HG02571 (cell line): ENCODE measurements at regions not wholly inside any gene's neighbourhood (a gene's known extent, or its start where the extent isn't known, plus 50 kb on each side); places are given as distances from the start of the nearest gene placed in this dataset.
"Not testable (repeated sequence)": the region's sequence is repeated elsewhere in the genome, so short reads cannot be mapped to it uniquely, and the experiment has no call there.

Experiments
- ATAC-seq: cut with Tn5 transposase; IDR thresholded peaks from one replicate; pipeline ENCODE4 v1.9.1; 2021; ENCODE audit warnings: mild to moderate bottlenecking, moderate library complexity; ENCODE audit not compliant: unreplicated experiment

GRCh38 chr4:186775902-186776301 is 52.2 kb upstream of the FAT1 start:
- ATAC-seq = no peak

- no peak for ATAC-seq
Observed at GRCh38 chr4:186778134-186778533, 54.5 kb upstream of the FAT1 start.

DNA sequence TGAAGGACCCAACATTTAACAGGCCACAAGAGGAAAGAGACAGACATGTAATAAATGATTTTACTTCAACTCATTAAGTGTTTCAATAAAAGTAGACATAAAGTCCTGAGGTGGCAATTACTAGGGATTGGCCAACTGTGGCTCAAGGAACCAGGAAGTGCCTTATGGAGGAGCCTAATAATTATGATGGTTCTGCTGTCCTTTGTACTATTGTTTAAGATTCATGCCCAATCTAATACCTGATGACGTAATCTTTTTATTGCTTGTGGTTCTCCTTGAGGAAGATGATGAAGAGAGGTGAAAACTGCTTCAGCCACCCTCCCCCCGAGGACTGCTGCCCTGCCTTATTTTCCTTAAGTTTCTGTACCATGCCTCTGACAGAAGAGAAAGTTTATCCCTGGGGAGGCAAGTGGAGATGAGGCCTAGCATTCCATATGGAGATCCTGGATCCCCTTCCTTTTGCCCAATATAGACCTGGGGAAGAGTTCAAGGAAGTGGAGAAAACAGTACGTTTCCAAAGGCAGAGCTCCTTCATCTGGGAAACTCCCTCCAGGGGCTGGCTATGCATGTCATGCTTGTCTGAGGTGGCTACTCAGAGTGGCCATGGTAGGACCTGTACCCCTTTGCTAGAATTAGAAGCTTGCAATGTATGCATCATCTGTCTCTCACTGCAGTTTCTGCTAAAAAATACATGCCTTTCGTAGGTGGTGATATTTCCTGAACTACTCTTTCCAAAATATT is 56.8 kb upstream of the FAT1 start:
- no peak for ATAC-seq

DNA sequence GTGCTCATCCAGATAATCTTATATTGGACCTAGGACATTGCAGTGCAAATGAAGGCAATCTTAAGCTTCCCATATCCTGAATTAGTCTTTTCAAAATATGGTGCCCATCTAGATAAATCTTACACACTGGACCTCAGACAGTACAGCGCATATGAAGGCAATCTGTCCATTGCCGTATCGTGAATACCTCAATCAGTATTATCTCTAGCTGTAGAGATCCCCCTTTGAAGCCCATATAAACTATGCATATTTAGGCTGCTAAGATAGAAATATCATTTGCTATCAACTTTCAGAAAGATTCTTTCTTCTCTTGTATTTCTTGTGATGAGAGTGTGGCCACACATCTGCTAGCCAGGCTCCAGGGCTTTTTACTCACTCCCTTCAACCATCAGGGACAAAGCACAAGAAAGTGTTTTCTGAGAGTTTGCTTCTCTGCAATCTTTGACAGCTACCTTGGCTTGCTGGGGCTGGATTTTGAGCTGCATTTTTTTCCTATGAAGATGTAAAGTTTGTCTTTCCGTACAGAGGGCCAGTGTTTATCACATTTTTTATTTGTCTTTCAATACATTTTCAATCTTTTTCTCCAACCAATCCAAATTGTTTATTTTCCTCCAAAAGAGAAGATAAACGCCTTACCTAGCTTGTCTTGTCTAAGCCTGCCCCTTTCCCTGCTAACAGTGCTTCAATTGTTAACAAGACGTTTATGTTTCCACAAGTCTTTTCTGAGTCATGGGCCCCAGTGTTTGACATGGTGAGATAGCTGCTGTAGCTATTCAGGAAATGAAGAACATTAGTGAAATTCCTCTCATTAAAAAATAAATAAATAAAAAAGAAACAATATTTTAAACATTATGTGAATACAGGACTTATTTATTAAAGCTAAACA is 57.6 kb upstream of the FAT1 start:
- no peak for ATAC-seq

- ATAC-seq = no peak
Observed at GRCh38 chr4:186782302-186782701, 58.6 kb upstream of the FAT1 start.

DNA sequence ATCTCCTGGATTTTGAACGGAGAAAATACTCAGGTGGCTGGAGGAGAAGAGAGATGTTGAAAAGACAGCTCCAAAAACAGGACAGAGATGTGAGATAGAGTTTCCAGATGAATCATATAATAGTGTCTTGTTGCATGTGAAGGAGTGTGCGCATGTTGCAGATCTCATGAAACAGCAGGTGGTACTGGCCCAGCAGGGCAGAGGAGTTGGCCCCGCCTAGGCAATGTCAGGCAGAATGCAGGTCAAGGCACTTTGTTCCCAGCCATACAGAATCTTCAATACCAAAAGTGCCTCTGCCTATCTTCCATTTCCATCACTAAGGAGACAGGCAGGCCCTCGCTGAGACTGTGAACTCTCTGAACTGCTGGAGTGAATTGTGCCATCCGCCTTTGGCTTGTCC is 63.9 kb upstream of the FAT1 start:
- no peak for ATAC-seq

GRCh38 chr4:186789651-186790050 is 66.0 kb upstream of the FAT1 start:
- no peak for ATAC-seq

DNA sequence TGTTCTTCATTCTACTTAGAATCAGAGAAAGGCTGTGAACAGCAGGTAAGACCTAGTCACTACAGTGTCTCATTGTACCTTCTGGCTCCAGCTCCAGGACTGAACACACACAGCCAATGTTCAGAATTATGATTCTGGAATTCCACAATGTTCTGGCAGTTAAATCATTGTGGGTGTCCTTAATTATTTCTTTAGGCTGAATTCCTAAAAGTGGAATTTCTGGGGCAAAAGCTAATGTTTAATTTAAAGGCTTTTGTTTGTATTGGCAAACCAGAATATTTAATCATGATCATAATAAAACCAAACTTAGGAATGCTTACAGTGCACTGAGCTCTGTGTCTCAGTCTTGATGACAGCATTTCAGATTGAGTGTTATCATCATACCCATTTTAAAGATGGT is 67.0 kb upstream of the FAT1 start:
- ATAC-seq = no peak

DNA sequence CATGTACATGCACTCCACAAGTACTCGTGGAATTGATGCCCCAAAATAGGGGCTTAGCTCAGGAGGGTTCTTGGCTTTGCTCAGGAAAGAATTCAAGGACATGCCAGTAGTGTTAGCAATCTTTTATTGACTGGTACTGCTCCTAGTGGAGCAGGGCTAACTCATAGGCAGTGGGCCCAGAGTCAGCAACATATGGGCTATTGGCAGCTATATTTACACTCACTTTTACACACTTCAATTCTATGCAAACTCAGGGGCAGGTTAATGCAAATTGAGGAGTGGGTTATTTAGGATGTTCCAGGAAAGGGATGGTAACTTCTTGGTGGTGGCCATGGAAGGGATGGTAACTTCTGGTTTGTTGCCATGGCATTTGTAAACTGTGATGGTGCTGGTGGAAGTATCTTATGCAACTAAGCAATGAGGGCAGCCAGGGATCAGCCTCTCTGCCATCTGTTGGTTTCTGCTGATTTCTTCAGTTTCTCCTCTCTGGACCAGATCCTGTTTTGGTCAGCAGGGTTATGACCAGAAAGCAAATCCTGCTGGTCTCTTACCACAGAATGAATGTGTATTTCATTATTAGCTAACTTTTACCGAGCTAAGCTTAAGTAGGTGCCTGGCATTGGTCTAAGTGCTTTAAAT is 69.2 kb upstream of the FAT1 start:
- no peak for ATAC-seq

DNA sequence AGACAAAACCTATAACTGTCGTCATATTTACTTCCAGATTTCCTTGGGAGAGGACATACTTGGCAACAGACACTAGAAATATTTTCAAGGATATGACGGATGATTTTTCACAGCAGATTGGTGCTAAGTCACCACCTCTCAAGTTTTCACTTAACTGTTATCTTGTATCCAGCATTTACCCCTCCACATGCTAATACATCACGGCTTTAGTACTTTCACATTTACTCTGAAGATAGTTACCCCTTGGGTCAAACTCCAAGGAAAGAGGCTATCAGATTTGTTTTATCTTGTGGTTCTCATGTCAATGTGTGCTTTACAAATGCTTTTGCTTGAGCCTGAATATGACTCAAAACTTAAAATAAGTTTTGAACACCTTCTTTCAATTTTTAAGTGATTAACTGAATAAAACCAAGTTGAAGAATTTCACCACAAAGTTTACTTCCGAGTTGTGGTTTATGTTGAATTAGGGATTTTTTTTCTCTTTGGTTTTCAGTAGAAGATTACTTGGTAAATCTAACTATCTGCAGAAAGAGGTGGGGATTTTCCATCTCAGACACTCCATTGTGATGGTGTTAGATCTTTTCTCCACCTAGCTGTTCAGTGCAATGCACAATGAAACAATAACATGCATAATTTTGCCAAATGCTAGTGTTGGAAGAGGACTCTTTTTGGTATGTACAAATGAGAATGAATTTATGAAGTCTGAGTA is 75.4 kb upstream of the FAT1 start:
- ATAC-seq = no peak

DNA sequence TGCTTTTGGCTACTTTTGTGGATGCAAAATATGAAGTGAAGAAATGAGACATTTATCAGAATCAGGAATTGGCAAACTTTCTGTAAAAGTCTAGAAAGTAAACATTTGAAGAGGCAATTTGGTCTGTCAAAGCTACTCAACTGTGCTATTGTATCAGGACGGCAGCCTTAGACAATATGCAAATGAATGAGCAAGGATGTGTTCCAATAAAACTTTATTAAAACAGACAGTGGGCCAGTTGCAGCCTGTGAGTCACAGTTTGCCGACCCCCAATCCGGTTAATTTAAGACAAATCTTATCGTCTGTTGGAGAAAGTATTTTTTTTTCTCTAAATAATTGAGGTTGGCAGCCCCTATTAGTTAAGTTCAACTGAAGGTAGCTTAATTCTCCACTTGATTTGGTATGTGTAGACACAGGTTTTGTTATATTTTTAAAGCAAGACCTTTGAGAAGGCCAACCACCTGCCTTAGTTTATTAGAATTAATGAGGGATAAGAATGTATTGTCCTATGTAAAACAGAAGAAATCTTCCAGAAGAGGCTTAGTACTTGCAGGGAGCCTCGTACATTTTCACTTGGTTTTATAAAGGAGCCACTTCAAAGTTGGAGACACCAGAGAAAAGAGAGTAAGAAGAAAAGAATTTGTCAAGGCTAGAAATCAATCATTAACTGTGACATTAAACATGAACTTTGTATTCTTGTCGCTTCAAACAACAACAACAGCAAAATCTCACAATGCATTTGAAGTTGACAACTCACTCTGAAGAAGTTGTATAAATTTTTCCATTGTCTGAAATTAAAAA is 81.6 kb upstream of the FAT1 start:
- no peak for ATAC-seq

DNA sequence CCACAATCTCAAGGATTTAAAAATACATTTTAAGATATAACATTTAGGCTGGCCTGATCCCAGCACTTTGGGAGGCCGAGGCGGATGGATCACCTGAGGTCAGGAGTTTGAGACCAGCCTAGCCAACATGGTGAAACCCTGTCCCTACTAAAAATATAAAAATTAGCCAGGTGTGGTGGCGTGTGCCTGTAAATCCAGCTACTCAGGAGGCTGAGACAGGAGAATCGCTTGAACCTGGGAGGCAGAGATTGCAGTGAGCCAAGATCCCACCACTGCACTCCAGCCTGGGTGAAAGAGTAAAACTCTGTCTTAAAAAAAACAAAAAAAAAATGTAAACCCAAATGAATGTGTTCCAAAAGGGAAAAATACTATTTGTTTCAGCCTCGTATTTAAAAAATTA is 82.3 kb upstream of the FAT1 start:
- ATAC-seq = not testable (repeated sequence)

- ATAC-seq = no peak
Observed at GRCh38 chr4:186806679-186807421, 83.2 kb upstream of the FAT1 start.

GRCh38 chr4:186807808-186808629 is 84.4 kb upstream of the FAT1 start:
- ATAC-seq = no peak

GRCh38 chr4:186808630-186809018 is 85.0 kb upstream of the FAT1 start:
- no peak for ATAC-seq

DNA sequence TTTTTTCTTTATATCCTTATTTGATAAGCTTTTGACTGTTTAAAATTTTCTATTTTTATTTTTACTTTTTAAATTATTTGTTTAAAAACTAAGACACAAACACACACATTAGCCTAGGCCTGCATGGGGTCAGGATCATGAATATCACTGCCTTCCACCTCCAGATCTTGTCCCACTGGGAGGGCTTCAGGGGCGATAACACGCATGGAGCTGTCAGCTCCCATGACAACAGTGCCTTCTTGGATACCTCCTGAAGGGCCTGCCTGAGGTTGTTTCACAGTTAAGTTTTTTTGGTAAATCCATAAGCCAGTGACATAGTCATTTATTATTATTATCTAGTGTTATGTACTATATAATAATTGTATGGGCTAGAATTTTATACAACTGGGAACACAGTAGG is 85.4 kb upstream of the FAT1 start:
- ATAC-seq = no peak

GRCh38 chr4:186810613-186811150 is 87.0 kb upstream of the FAT1 start:
- ATAC-seq = no peak

GRCh38 chr4:186812592-186812991 is 88.9 kb upstream of the FAT1 start:
- no peak for ATAC-seq
